ENCODE measurements at regions not wholly inside any gene's neighbourhood (a gene's known extent, or its start where the extent isn't known, plus 50 kb on each side); places are given as distances from the start of the nearest gene placed in this dataset.

- TF ChIP-seq, protein P1, sequence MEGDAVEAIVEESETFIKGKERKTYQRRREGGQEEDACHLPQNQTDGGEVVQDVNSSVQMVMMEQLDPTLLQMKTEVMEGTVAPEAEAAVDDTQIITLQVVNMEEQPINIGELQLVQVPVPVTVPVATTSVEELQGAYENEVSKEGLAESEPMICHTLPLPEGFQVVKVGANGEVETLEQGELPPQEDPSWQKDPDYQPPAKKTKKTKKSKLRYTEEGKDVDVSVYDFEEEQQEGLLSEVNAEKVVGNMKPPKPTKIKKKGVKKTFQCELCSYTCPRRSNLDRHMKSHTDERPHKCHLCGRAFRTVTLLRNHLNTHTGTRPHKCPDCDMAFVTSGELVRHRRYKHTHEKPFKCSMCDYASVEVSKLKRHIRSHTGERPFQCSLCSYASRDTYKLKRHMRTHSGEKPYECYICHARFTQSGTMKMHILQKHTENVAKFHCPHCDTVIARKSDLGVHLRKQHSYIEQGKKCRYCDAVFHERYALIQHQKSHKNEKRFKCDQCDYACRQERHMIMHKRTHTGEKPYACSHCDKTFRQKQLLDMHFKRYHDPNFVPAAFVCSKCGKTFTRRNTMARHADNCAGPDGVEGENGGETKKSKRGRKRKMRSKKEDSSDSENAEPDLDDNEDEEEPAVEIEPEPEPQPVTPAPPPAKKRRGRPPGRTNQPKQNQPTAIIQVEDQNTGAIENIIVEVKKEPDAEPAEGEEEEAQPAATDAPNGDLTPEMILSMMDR (IDR thresholded peaks at IDR 0.05): no peak
- no peak for TF ChIP-seq POLR2A (IDR thresholded peaks at IDR 0.05)
Observed at GRCh38 chr14:84874436-84874835, 655.5 kb upstream of the FLRT2 start.
